PFSK-1 (cell line): ENCODE measurements at regions not wholly inside any gene's neighbourhood (a gene's known extent, or its start where the extent isn't known, plus 50 kb on each side); places are given as distances from the start of the nearest gene placed in this dataset.

ENCODE experiments used
- FOXP2 ChIP-seq: optimal IDR thresholded peaks from 2 replicates; pipeline ENCODE3; 2011; ENCODE audit warnings: borderline replicate concordance, control low read depth, inconsistent platforms; ENCODE audit not compliant: insufficient read depth; ENCODE audit errors: extremely low read length, extremely low read depth
- POLR2AphosphoS5 ChIP-seq: IDR thresholded peaks from 2 replicates; pipeline ENCODE4 v1.6.1; 2012; ENCODE audit warnings: low read depth, mild to moderate bottlenecking, control low read depth, low read length, moderate library complexity
- SIN3A ChIP-seq: IDR thresholded peaks from 2 replicates; pipeline ENCODE4 v1.6.1; 2012; ENCODE audit warnings: mild to moderate bottlenecking, low read length, moderate library complexity, borderline replicate concordance; ENCODE audit not compliant: insufficient read depth
- TAF1 ChIP-seq: IDR thresholded peaks from 2 replicates; pipeline ENCODE4 v1.6.1; 2012; ENCODE audit warnings: low read length, control low read depth, borderline replicate concordance; ENCODE audit not compliant: insufficient read depth
- TF ChIP-seq, protein P1 (sequence below), 2 experiments: IDR thresholded peaks; 2 replicates each; pipeline versions ENCODE4 v1.6.1 to v1.8.0; 2011 to 2012; ENCODE audit warnings: low read depth in 2 of 2, low read length in 2 of 2, control low read depth in 1 of 2, inconsistent platforms in 1 of 2, mild to moderate bottlenecking in 1 of 2, moderate library complexity in 1 of 2; ENCODE audit not compliant: insufficient read depth in 1 of 2

DNA sequence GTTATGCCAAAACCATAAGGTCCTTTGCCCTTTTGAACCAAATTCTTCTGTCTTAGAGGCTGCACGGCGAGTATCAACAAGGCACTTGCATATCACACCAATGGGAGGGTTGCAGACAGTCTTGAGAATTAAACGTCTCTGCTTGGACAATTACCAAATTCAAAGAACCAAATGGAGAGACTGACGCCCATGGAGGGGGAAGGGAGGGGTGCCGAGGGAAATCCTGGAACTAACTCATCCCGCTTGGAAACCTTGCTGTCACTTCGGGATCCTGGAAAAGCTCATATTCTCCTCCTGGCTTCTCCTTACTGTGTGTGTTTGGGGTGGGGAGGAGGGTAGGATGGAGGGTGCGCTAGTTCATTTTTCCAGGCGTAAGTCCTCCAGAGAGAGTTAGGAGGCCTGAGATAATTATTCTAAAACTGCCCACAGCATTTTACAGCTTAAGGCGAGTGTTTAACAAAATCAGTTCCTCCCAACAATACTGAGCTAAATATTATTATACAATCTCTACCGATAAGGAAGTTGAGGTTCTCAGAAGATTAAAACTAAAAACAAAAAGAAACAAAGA, 425.1 kb downstream of the TSHZ3 start:
- no peak for TF ChIP-seq POLR2AphosphoS5

DNA sequence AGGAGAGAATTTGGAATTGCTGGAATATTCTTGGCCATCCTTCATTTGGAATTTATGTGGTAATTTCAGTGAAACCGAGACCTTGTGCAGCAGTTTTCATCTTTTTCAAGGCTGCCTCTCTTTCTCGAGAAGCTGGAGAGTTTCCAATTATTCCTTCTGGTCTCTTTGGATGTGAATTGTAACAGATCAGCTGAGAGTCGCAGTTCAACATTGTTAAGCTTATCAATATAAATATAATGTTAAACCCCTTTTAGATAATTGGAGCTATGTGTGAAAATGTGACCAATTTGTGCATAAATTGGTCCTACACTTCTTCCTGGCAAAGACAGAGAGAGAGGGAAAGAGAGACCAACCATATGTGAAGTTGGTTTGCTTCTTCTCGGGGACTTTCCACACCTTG, 425.6 kb downstream of the TSHZ3 start:
- TF ChIP-seq, protein P1, sequence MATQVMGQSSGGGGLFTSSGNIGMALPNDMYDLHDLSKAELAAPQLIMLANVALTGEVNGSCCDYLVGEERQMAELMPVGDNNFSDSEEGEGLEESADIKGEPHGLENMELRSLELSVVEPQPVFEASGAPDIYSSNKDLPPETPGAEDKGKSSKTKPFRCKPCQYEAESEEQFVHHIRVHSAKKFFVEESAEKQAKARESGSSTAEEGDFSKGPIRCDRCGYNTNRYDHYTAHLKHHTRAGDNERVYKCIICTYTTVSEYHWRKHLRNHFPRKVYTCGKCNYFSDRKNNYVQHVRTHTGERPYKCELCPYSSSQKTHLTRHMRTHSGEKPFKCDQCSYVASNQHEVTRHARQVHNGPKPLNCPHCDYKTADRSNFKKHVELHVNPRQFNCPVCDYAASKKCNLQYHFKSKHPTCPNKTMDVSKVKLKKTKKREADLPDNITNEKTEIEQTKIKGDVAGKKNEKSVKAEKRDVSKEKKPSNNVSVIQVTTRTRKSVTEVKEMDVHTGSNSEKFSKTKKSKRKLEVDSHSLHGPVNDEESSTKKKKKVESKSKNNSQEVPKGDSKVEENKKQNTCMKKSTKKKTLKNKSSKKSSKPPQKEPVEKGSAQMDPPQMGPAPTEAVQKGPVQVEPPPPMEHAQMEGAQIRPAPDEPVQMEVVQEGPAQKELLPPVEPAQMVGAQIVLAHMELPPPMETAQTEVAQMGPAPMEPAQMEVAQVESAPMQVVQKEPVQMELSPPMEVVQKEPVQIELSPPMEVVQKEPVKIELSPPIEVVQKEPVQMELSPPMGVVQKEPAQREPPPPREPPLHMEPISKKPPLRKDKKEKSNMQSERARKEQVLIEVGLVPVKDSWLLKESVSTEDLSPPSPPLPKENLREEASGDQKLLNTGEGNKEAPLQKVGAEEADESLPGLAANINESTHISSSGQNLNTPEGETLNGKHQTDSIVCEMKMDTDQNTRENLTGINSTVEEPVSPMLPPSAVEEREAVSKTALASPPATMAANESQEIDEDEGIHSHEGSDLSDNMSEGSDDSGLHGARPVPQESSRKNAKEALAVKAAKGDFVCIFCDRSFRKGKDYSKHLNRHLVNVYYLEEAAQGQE (IDR thresholded peaks at IDR 0.05; ENCODE audit: insufficient read depth in 1 of 2, low read depth in 2 of 2, low read length in 2 of 2): no peak
- TF ChIP-seq FOXP2: no peak
- TF ChIP-seq POLR2AphosphoS5: no peak
- TF ChIP-seq SIN3A: no peak
- no peak for TF ChIP-seq TAF1

DNA sequence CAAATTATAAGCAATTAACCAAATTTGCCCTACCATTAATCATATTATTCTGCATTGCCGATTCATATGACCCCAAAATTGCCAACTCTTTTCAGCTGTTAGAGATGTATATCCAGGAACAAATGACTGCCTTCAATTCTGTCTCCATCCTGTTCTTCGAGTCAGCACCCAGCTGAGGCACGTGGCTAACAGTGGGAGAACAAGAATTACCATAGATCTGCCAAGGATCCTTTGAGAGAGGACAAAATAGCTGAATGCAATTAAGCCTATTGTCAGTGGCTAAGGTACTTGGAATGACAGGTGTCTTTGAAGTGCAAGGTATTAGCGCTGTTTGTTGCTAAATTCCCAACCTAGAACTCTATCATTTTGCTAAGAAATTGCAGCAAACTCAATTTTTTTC, 426.1 kb downstream of the TSHZ3 start:
- TF ChIP-seq SIN3A (no peak), TAF1 (no peak), FOXP2 (no peak), POLR2AphosphoS5 (no peak)
- TF ChIP-seq, protein P1 (IDR thresholded peaks at IDR 0.05; ENCODE audit: insufficient read depth in 1 of 2, low read depth in 2 of 2, low read length in 2 of 2): no peak

DNA sequence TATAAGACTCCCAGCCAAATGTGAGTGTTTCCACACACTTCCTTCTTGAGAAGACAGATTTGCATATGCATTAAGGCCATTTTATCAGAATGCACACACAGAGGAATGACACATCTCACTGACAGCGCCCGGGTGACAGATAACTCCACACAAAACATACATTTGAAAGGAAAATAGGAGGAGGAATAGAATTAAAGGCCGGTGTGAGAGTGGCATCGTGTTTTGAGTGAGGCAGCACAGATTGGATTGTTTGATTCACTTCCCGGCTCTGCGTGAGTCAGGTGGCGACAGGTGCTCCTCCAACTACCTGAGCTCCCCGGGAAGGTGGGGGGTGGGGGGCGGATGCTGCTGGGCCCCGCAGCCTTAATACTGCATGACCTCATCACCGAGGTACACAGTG, 429.0 kb downstream of the TSHZ3 start:
- TF ChIP-seq, protein P1 (IDR thresholded peaks at IDR 0.05; ENCODE audit: insufficient read depth in 1 of 2, low read depth in 2 of 2, low read length in 2 of 2): no peak
- TF ChIP-seq SIN3A (no peak), FOXP2 (no peak), TAF1 (no peak), POLR2AphosphoS5 (no peak)

DNA sequence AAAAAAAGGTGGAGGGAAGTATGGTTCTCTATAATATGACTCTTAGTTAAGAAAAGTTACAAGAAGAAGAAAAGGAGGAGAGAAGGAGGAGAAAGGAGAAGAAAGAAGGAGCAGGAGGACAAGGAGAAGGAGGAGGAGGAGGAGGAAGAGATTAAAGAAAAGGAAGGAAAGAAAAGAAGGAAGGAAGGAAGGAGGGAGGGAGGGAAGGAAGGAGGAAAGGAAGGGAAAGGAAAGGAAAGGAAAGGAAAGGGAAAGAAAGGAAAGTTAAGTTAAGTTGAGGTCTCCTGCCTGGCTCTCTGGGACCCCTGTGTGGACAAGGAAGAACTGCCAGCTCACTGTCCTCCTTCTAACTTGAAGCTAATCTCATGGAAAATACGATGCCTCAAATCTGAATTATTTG, 429.5 kb downstream of the TSHZ3 start:
- TF ChIP-seq, protein P1 (IDR thresholded peaks at IDR 0.05; ENCODE audit: insufficient read depth in 1 of 2, low read depth in 2 of 2, low read length in 2 of 2): no peak
- no peak for TF ChIP-seq POLR2AphosphoS5
- TF ChIP-seq TAF1: no peak
- TF ChIP-seq FOXP2: no peak
- no peak for TF ChIP-seq SIN3A
